Astrocyte (in vitro differentiated cells and primary cell): ENCODE measurements at regions not wholly inside any gene's neighbourhood (a gene's known extent, or its start where the extent isn't known, plus 50 kb on each side); places are given as distances from the start of the nearest gene placed in this dataset.

Source experiments
- DNase-seq: peaks from one replicate; pipeline ENCODE4 v3.0.0-alpha.2; 2010; ENCODE audit warnings: low read depth
- FAIRE-seq: peaks from 2 replicates; lab custom pipeline; 2011; peaks lifted over from hg19 to GRCh38; lab: Jason Lieb, UNC
- H2AFZ ChIP-seq: 2 replicates; pipeline ENCODE4 v1.6.0; 2012; ENCODE audit warnings: low read depth, low read length, inconsistent platforms
- H3K27ac ChIP-seq: 2 replicates; pipeline ENCODE4 v1.5.1; 2011; ENCODE audit warnings: low read depth, low read length, inconsistent platforms
- H3K27me3 ChIP-seq: 2 replicates; pipeline ENCODE4 v1.6.0; 2011; ENCODE audit warnings: low read length, inconsistent platforms; ENCODE audit not compliant: insufficient read depth
- H3K36me3 ChIP-seq: 2 replicates; pipeline ENCODE4 v1.5.1; 2011; ENCODE audit warnings: low read length, inconsistent platforms; ENCODE audit not compliant: insufficient read depth
- H3K4me1 ChIP-seq: 2 replicates; pipeline ENCODE4 v1.5.1; 2011; ENCODE audit warnings: low read length, inconsistent platforms; ENCODE audit not compliant: insufficient read depth
- H3K4me2 ChIP-seq: 2 replicates; pipeline ENCODE4 v1.6.0; 2012; ENCODE audit warnings: low read length, inconsistent platforms
- H3K4me3 ChIP-seq: 2 replicates; pipeline ENCODE4 v1.5.1; 2011; ENCODE audit warnings: low read depth, mild to moderate bottlenecking, low read length, inconsistent platforms; ENCODE audit not compliant: insufficient read depth
- H3K79me2 ChIP-seq: 2 replicates; pipeline ENCODE4 v1.6.0; 2012; ENCODE audit warnings: mild to moderate bottlenecking, low read length, inconsistent platforms; ENCODE audit not compliant: insufficient read depth
- H3K9ac ChIP-seq: 2 replicates; pipeline ENCODE4 v1.6.0; 2012; ENCODE audit warnings: mild to moderate bottlenecking, low read length, inconsistent platforms
- H3K9me3 ChIP-seq: 2 replicates; pipeline ENCODE4 v1.5.1; 2012; ENCODE audit warnings: low read depth, mild to moderate bottlenecking, low read length, inconsistent platforms; ENCODE audit not compliant: insufficient read depth
- H4K20me1 ChIP-seq: 2 replicates; pipeline ENCODE4 v1.6.0; 2012; ENCODE audit warnings: low read length, inconsistent platforms; ENCODE audit not compliant: insufficient read depth
- H3K27ac Mint-ChIP-seq: one replicate; pipeline ENCODE4 v1.8.0; 2021; ENCODE audit warnings: mild to moderate bottlenecking, mixed read lengths; ENCODE audit not compliant: unreplicated experiment
- H3K27me3 Mint-ChIP-seq: one replicate; pipeline ENCODE4 v1.8.0; 2021; ENCODE audit warnings: low read depth, mixed read lengths; ENCODE audit not compliant: unreplicated experiment
- H3K36me3 Mint-ChIP-seq: one replicate; pipeline ENCODE4 v1.8.0; 2021; ENCODE audit warnings: low read depth, mixed read lengths; ENCODE audit not compliant: unreplicated experiment
- H3K4me1 Mint-ChIP-seq: one replicate; pipeline ENCODE4 v1.8.0; 2021; ENCODE audit warnings: low read depth, mixed read lengths; ENCODE audit not compliant: unreplicated experiment
- H3K4me3 Mint-ChIP-seq: one replicate; pipeline ENCODE4 v1.8.0; 2021; ENCODE audit warnings: mild to moderate bottlenecking, moderate library complexity, mixed read lengths; ENCODE audit not compliant: unreplicated experiment
- H3K9me3 Mint-ChIP-seq: one replicate; pipeline ENCODE4 v1.8.0; 2021; ENCODE audit warnings: mild to moderate bottlenecking, mixed read lengths; ENCODE audit not compliant: unreplicated experiment
- CTCF ChIP-seq: IDR thresholded peaks from 2 replicates; pipeline ENCODE4 v1.5.1; 2011; ENCODE audit warnings: low read depth, mild to moderate bottlenecking, inconsistent platforms, low read length, moderate library complexity; ENCODE audit not compliant: insufficient read depth
- EZH2 ChIP-seq: IDR thresholded peaks from 2 replicates; pipeline ENCODE4 v1.6.1; 2012; ENCODE audit warnings: mild to moderate bottlenecking, low read length, inconsistent platforms; ENCODE audit not compliant: insufficient read depth

GRCh38 chr5:123294544-123294943 lies 128.7 kb downstream of the CEP120 start:
- Mint-ChIP-seq H3K36me3 (no peaks in the 10 kb centered on the region), H3K27me3 (peaks cover 3% of the 10 kb centered on the region), H3K4me3 (no peak overlapping the region), H3K4me1 (no peaks in the 10 kb centered on the region), H3K9me3 (no peaks in the 10 kb centered on the region), H3K27ac (no peak overlapping the region)
- FAIRE-seq (no peak), DNase-seq (no peak)
- Histone ChIP-seq H3K9ac (no peak overlapping the region), H3K27me3 (peaks cover 3% of the 10 kb centered on the region), H3K9me3 (no peaks in the 10 kb centered on the region), H3K4me3 (no peak overlapping the region), H4K20me1 (no peaks in the 10 kb centered on the region), H3K36me3 (no peaks in the 10 kb centered on the region), H3K4me1 (no peaks in the 10 kb centered on the region), H3K79me2 (no peaks in the 10 kb centered on the region), H3K4me2 (no peak overlapping the region), H3K27ac (no peak overlapping the region), H2AFZ (no peak overlapping the region)
- TF ChIP-seq EZH2 (no peak), CTCF (no peak)

GRCh38 chr5:123289210-123289609 lies 134.0 kb downstream of the CEP120 start:
- H3K27me3 Mint-ChIP-seq: peaks cover 5% of the 10 kb centered on the region

More at GRCh38 chr5:123289210-123289609, 134.0 kb downstream of the CEP120 start:
- H2AFZ ChIP-seq: no peak overlapping the region
- H3K4me1 ChIP-seq: peaks cover 4% of the 10 kb centered on the region
- H3K4me2 ChIP-seq: no peak overlapping the region
- no peak for TF ChIP-seq EZH2
- no peak for TF ChIP-seq CTCF
- no peaks in the 10 kb centered on the region for H3K9me3 ChIP-seq
- H3K27me3 ChIP-seq: peaks cover 8% of the 10 kb centered on the region
- H3K9ac ChIP-seq: no peak overlapping the region
- H3K4me3 ChIP-seq: no peak overlapping the region
- Mint-ChIP-seq H3K36me3 (no peaks in the 10 kb centered on the region), H3K27ac (no peak overlapping the region), H3K9me3 (no peaks in the 10 kb centered on the region), H3K4me3 (no peak overlapping the region), H3K4me1 (peaks cover 4% of the 10 kb centered on the region)
- FAIRE-seq: no peak
- H3K27ac ChIP-seq: no peak overlapping the region
- DNase-seq: no peak
- no peaks in the 10 kb centered on the region for H4K20me1 ChIP-seq
- no peaks in the 10 kb centered on the region for H3K36me3 ChIP-seq
- no peaks in the 10 kb centered on the region for H3K79me2 ChIP-seq
